CD4-positive, alpha-beta T cell treated with Interleukin-17A for 4 hours (primary cell): ENCODE measurements at regions not wholly inside any gene's neighbourhood (a gene's known extent, or its start where the extent isn't known, plus 50 kb on each side); places are given as distances from the start of the nearest gene placed in this dataset.

ENCODE experiments used
- DNase-seq: peaks from one replicate; pipeline ENCODE4 v3.0.0-alpha.2; 2020; ENCODE audit warnings: mixed read lengths

- no peak for DNase-seq
Measured at GRCh38 chr4:124591637-124592036, 120.9 kb downstream of the ANKRD50 start.

- DNase-seq, result no peak
Measured at GRCh38 chr4:124593494-124593893, 119.0 kb downstream of the ANKRD50 start.

- no peak for DNase-seq
Measured at GRCh38 chr4:124594945-124595344, 117.6 kb downstream of the ANKRD50 start.

- no peak for DNase-seq
Measured at GRCh38 chr4:124596816-124597215, 115.7 kb downstream of the ANKRD50 start.

- DNase-seq, result no peak
Measured at GRCh38 chr4:124610211-124610610, 102.3 kb downstream of the ANKRD50 start.
